ENCODE measurements at regions not wholly inside any gene's neighbourhood (a gene's known extent, or its start where the extent isn't known, plus 50 kb on each side); places are given as distances from the start of the nearest gene placed in this dataset.
A peak's percentile ranks its signal among the peaks of the same experiment; 100 is the strongest.

DNA sequence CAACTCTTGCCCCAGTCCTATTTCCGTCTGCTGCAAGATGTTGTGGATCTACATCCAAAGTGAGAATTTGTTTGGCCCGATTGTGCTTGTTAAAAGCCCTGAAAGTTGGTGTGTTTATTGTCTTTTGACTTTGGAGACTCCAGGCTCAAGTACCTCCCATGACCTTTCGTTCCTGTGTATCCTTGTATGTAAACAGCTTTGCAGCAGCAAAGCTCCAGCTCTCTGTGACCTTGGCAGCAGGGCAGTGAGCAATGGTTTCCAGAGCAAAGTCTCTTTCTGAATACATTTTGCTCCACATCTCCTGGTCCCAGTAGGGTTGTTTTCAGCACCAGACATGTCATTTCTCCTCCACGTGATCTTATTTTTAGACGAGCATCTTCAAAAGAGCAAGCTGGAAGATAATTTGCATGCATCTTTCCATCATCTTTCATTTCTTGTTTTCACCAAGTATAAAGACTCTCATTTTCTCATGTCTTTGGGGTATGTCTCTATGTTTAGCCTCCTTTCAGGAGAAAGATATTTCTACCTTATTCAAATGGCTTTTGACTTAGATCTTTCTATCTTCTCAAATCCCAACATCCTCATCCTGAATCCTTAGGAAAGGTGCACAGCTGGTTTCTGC is 68.1 kb upstream of the ERCC6L2 start (continued):
- TF ChIP-seq, protein P1, sequence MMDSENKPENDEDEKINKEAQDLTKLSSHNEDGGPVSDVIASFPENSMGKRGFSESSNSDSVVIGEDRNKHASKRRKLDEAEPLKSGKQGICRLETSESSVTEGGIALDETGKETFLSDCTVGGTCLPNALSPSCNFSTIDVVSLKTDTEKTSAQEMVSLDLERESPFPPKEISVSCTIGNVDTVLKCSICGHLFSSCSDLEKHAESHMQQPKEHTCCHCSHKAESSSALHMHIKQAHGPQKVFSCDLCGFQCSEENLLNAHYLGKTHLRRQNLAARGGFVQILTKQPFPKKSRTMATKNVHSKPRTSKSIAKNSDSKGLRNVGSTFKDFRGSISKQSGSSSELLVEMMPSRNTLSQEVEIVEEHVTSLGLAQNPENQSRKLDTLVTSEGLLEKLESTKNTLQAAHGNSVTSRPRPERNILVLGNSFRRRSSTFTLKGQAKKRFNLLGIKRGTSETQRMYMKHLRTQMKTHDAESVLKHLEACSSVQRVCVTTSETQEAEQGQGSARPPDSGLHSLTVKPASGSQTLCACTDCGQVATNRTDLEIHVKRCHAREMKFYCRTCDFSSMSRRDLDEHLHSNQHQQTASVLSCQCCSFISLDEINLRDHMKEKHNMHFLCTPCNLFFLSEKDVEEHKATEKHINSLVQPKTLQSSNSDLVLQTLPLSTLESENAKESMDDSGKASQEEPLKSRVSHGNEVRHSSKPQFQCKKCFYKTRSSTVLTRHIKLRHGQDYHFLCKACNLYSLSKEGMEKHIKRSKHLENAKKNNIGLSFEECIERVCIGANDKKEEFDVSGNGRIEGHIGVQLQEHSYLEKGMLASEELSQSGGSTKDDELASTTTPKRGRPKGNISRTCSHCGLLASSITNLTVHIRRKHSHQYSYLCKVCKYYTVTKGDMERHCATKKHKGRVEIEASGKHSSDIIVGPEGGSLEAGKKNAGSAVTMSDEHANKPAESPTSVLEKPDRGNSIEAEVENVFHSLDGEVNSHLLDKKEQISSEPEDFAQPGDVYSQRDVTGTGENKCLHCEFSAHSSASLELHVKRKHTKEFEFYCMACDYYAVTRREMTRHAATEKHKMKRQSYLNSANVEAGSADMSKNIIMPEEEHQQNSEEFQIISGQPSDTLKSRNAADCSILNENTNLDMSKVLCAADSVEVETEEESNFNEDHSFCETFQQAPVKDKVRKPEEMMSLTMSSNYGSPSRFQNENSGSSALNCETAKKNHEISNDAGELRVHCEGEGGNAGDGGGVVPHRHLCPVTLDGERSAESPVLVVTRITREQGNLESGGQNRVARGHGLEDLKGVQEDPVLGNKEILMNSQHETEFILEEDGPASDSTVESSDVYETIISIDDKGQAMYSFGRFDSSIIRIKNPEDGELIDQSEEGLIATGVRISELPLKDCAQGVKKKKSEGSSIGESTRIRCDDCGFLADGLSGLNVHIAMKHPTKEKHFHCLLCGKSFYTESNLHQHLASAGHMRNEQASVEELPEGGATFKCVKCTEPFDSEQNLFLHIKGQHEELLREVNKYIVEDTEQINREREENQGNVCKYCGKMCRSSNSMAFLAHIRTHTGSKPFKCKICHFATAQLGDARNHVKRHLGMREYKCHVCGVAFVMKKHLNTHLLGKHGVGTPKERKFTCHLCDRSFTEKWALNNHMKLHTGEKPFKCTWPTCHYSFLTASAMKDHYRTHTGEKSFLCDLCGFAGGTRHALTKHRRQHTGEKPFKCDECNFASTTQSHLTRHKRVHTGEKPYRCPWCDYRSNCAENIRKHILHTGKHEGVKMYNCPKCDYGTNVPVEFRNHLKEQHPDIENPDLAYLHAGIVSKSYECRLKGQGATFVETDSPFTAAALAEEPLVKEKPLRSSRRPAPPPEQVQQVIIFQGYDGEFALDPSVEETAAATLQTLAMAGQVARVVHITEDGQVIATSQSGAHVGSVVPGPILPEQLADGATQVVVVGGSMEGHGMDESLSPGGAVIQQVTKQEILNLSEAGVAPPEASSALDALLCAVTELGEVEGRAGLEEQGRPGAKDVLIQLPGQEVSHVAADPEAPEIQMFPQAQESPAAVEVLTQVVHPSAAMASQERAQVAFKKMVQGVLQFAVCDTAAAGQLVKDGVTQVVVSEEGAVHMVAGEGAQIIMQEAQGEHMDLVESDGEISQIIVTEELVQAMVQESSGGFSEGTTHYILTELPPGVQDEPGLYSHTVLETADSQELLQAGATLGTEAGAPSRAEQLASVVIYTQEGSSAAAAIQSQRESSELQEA (CRISPR knock-in tag; IDR thresholded peaks at IDR 0.05; ENCODE audit: not compliant biosample characterization): no peak
- TF ChIP-seq FOXA3 (CRISPR knock-in tag; IDR thresholded peaks at IDR 0.05) (peak; percentile 92), ZNF644 (CRISPR knock-in tag; IDR thresholded peaks at IDR 0.05; ENCODE audit: low read depth) (0 out of 2 replicates have a peak, but pooled peaks have one; percentile 41), ZNF670 (CRISPR knock-in tag; IDR thresholded peaks at IDR 0.05; ENCODE audit: borderline replicate concordance) (0 out of 2 replicates have a peak, but pooled peaks have one; percentile 53), JUND (CRISPR knock-in tag; IDR thresholded peaks at IDR 0.05) (peak; percentile 16; the same call in 1 of the 2 replicates), NR2F2 (IDR thresholded peaks at IDR 0.05; ENCODE audit: borderline replicate concordance, low read depth) (peak; percentile 49; the same call in 1 of the 2 replicates), GATAD2A (CRISPR knock-in tag; IDR thresholded peaks at IDR 0.05) (peak; percentile 48; the same call in 1 of the 2 replicates), POLR2AphosphoS5 (IDR thresholded peaks at IDR 0.05; ENCODE audit: low read depth, low read length) (no peak), RCOR2 (CRISPR knock-in tag; IDR thresholded peaks at IDR 0.05) (peak; percentile 39; the same call in 1 of the 2 replicates), ZMYM4 (CRISPR knock-in tag; IDR thresholded peaks at IDR 0.05) (0 out of 2 replicates have a peak, but pooled peaks have one; percentile 49), TARDBP (CRISPR knock-in tag; IDR thresholded peaks at IDR 0.05) (0 out of 2 replicates have a peak, but pooled peaks have one; percentile 21), FOXJ3 (CRISPR knock-in tag; IDR thresholded peaks at IDR 0.05; ENCODE audit: borderline replicate concordance) (peak; percentile 37; the same call in 1 of the 2 replicates), SOX5 (CRISPR knock-in tag; IDR thresholded peaks at IDR 0.05; ENCODE audit: borderline replicate concordance) (peak; percentile 66; the same call in 1 of the 2 replicates)
- TF ChIP-seq, protein P2, sequence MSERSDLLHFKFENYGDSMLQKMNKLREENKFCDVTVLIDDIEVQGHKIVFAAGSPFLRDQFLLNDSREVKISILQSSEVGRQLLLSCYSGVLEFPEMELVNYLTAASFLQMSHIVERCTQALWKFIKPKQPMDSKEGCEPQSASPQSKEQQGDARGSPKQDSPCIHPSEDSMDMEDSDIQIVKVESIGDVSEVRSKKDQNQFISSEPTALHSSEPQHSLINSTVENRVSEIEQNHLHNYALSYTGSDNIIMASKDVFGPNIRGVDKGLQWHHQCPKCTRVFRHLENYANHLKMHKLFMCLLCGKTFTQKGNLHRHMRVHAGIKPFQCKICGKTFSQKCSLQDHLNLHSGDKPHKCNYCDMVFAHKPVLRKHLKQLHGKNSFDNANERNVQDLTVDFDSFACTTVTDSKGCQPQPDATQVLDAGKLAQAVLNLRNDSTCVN (CRISPR knock-in tag; IDR thresholded peaks at IDR 0.05; ENCODE audit: borderline replicate concordance): peak; percentile 82; the same call in 1 of the 2 replicates
- TF ChIP-seq, protein P3, sequence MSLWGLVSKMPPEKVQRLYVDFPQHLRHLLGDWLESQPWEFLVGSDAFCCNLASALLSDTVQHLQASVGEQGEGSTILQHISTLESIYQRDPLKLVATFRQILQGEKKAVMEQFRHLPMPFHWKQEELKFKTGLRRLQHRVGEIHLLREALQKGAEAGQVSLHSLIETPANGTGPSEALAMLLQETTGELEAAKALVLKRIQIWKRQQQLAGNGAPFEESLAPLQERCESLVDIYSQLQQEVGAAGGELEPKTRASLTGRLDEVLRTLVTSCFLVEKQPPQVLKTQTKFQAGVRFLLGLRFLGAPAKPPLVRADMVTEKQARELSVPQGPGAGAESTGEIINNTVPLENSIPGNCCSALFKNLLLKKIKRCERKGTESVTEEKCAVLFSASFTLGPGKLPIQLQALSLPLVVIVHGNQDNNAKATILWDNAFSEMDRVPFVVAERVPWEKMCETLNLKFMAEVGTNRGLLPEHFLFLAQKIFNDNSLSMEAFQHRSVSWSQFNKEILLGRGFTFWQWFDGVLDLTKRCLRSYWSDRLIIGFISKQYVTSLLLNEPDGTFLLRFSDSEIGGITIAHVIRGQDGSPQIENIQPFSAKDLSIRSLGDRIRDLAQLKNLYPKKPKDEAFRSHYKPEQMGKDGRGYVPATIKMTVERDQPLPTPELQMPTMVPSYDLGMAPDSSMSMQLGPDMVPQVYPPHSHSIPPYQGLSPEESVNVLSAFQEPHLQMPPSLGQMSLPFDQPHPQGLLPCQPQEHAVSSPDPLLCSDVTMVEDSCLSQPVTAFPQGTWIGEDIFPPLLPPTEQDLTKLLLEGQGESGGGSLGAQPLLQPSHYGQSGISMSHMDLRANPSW (CRISPR knock-in tag; IDR thresholded peaks at IDR 0.05; ENCODE audit: borderline replicate concordance): 0 out of 2 replicates have a peak, but pooled peaks have one; percentile 44
- TF ChIP-seq, protein P4, sequence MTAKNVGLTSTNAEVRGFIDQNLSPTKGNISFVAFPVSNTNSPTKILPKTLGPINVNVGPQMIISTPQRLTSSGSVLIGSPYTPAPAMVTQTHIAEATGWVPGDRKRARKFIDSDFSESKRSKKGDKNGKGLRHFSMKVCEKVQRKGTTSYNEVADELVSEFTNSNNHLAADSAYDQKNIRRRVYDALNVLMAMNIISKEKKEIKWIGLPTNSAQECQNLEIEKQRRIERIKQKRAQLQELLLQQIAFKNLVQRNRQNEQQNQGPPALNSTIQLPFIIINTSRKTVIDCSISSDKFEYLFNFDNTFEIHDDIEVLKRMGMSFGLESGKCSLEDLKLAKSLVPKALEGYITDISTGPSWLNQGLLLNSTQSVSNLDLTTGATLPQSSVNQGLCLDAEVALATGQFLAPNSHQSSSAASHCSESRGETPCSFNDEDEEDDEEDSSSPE (CRISPR knock-in tag; IDR thresholded peaks at IDR 0.05): no peak

Measured in HepG2 (cell line).